HUES48 (cell line): ENCODE measurements at regions not wholly inside any gene's neighbourhood (a gene's known extent, or its start where the extent isn't known, plus 50 kb on each side); places are given as distances from the start of the nearest gene placed in this dataset.
"Not testable (repeated sequence)": the region's sequence is repeated elsewhere in the genome, so short reads cannot be mapped to it uniquely, and the experiment has no call there.

Source experiments
- H3K27ac ChIP-seq: one replicate; pipeline ENCODE4 v1.7.0; 2013; ENCODE audit warnings: low read depth, low read length, inconsistent platforms
- H3K27me3 ChIP-seq: 2 replicates; pipeline ENCODE4 v1.6.1; 2013; ENCODE audit warnings: mild to moderate bottlenecking, low read length; ENCODE audit not compliant: control insufficient read depth, insufficient read depth
- H3K36me3 ChIP-seq: 2 replicates; pipeline ENCODE4 v1.6.1; 2013; ENCODE audit warnings: low read length; ENCODE audit not compliant: control insufficient read depth, insufficient read depth
- H3K4me1 ChIP-seq: 2 replicates; pipeline ENCODE4 v1.6.1; 2013; ENCODE audit warnings: mild to moderate bottlenecking, low read length; ENCODE audit not compliant: control insufficient read depth, insufficient read depth
- H3K4me3 ChIP-seq: 2 replicates; pipeline ENCODE4 v1.5.1; 2013; ENCODE audit warnings: mild to moderate bottlenecking, low read depth, low read length
- H3K9ac ChIP-seq: 2 replicates; pipeline ENCODE4 v1.6.1; 2013; ENCODE audit warnings: mild to moderate bottlenecking, low read depth, low read length, moderate library complexity
- H3K9me3 ChIP-seq: 2 replicates; pipeline ENCODE4 v1.6.1; 2013; ENCODE audit warnings: low read length; ENCODE audit not compliant: control insufficient read depth, insufficient read depth

DNA sequence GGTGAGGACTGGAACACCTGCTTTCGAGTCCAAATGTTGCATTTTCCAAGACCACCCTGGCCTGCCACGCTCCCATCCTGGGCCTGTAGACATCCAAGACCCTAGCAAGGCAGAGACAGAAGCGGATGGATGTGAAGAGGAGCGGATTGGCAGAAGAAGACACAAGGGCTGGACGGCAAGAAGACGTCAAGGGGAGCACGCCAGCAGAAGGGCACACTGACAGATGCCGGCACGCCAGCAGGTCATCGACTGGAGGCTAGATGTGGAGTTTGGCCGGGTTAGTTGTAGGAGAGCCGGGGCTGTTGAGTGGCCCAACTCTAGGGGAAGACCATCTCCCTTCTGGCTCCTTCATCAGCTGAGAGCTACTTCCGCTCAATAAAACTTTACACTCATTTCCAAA lies 251.6 kb downstream of the ZWINT start:
- Histone ChIP-seq H3K36me3 (no peaks in the 10 kb centered on the region), H3K4me3 (no peak overlapping the region), H3K27me3 (no peaks in the 10 kb centered on the region), H3K27ac (no peak overlapping the region), H3K9me3 (no peaks in the 10 kb centered on the region), H3K4me1 (no peaks in the 10 kb centered on the region), H3K9ac (no peak overlapping the region)

- Histone ChIP-seq H3K4me1 (no peaks in the 10 kb centered on the region), H3K27ac (no peak overlapping the region), H3K27me3 (no peaks in the 10 kb centered on the region), H3K9me3 (no peaks in the 10 kb centered on the region), H3K36me3 (no peaks in the 10 kb centered on the region), H3K4me3 (no peak overlapping the region), H3K9ac (no peak overlapping the region)
Observed at GRCh38 chr10:56104923-56105322, 256.1 kb downstream of the ZWINT start.

DNA sequence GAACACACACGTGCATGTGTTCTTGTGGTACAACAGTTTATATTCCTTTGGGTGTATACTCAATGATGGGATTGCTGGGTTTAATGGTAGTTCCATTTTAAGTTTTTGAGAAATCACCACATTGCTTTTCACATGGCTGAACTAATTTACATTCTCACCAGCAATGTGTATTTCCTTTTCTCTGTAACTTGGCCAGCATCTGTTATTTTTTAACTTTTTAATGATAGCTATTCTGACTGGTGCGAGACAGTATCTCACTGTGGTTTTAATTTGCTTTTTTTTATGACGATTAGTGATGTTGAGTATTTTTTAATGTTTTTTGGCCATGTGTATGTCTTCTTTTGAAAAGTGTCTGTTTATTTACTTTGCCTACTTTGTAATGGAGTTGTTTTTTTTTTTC lies 256.6 kb downstream of the ZWINT start:
- H3K9me3 ChIP-seq, result no peaks in the 10 kb centered on the region
- no peak overlapping the region for H3K9ac ChIP-seq
- H3K4me3 ChIP-seq, result no peak overlapping the region
- no peaks in the 10 kb centered on the region for H3K4me1 ChIP-seq
- no peak overlapping the region for H3K27ac ChIP-seq
- H3K36me3 ChIP-seq, result no peaks in the 10 kb centered on the region
- H3K27me3 ChIP-seq, result no peaks in the 10 kb centered on the region

- Histone ChIP-seq H3K4me3 (no peak overlapping the region), H3K36me3 (no peaks in the 10 kb centered on the region), H3K4me1 (peaks cover 5% of the 10 kb centered on the region; the same call in 1 of the 2 replicates), H3K27me3 (no peaks in the 10 kb centered on the region), H3K9me3 (peaks cover 8% of the 10 kb centered on the region), H3K9ac (no peak overlapping the region), H3K27ac (no peak overlapping the region)
Observed at GRCh38 chr10:56096226-56096517, 264.9 kb downstream of the ZWINT start.

GRCh38 chr10:56095506-56096225 lies 265.4 kb downstream of the ZWINT start:
- peaks cover 13% of the 10 kb centered on the region for H3K9me3 ChIP-seq
- H3K27ac ChIP-seq, result no peak overlapping the region
- H3K27me3 ChIP-seq, result no peaks in the 10 kb centered on the region
- no peak overlapping the region for H3K4me3 ChIP-seq
- H3K36me3 ChIP-seq, result no peaks in the 10 kb centered on the region
- no peak overlapping the region for H3K9ac ChIP-seq
- H3K4me1 ChIP-seq, result peaks cover 5% of the 10 kb centered on the region; the same call in 1 of the 2 replicates

GRCh38 chr10:56093645-56094044 lies 267.4 kb downstream of the ZWINT start:
- not testable (repeated sequence) for H3K27ac ChIP-seq, H3K27me3 ChIP-seq, H3K4me1 ChIP-seq, H3K9ac ChIP-seq, H3K36me3 ChIP-seq, H3K4me3 ChIP-seq
- H3K9me3 ChIP-seq, result peaks cover 20% of the 10 kb centered on the region

DNA sequence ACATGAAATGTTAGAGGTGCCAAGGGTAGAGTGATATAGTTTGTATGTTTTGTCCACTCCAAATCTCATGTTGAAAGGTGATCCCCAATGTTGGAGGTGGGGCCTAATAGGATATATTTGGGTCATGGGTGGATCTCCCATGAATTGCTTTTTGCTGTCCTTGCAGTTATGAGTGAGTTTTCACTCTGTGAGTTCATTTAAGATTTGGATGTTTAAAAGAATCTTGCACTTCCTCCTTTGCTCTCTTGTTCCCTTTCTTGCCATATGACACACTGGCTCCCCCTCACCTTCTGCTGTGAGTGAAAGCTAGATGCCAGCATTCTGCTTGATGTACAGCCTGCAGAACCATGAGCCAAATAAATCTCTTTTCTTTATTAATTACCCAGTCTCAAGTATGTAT lies 269.2 kb downstream of the ZWINT start:
- H3K9me3 ChIP-seq, result peaks cover 20% of the 10 kb centered on the region
- H3K9ac ChIP-seq, result no peak overlapping the region
- H3K27ac ChIP-seq, result no peak overlapping the region
- H3K4me1 ChIP-seq, result peaks cover 5% of the 10 kb centered on the region; the same call in 1 of the 2 replicates
- no peaks in the 10 kb centered on the region for H3K27me3 ChIP-seq
- H3K4me3 ChIP-seq, result no peak overlapping the region
- H3K36me3 ChIP-seq, result no peaks in the 10 kb centered on the region

GRCh38 chr10:56090914-56091540 lies 270.0 kb downstream of the ZWINT start:
- no peak overlapping the region for H3K4me3 ChIP-seq
- no peaks in the 10 kb centered on the region for H3K36me3 ChIP-seq
- H3K27ac ChIP-seq, result no peak overlapping the region
- no peak overlapping the region for H3K9ac ChIP-seq
- H3K27me3 ChIP-seq, result no peaks in the 10 kb centered on the region
- H3K9me3 ChIP-seq, result peaks cover 20% of the 10 kb centered on the region
- peaks cover 5% of the 10 kb centered on the region; the same call in 1 of the 2 replicates for H3K4me1 ChIP-seq

DNA sequence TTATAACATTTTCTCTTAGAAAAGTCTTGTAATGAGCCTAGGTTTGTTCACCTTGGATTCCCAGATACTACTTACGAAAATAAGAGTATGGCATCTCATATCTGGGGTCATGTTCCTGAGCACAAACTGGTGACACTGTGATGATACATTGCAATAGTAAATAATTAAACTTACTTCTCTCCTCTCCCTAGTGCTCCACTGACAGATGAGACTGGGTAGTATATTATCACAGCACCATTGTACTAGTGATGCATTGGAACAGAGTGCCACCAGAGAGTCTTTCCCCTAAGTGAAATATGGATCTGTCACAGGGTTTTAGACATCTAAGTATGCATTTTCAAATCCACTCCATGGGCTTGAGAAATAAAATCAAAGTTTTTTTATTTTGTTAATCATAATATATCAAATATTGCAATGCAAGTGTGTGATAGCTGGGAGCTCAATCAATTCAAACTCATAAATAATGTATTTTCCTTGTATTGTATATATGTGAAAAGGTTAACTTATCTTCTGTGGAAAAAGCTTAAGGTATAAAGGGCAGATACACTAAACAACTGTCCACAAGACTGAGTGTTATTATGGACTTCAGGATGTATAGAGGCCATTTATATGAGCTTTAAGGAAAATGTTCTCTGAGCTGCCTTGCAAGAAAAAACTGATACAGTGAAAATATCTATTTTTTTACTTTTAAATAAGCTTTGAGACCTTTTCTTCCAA lies 275.5 kb downstream of the ZWINT start:
- peaks cover 6% of the 10 kb centered on the region for H3K9me3 ChIP-seq
- H3K4me1 ChIP-seq, result no peaks in the 10 kb centered on the region
- H3K36me3 ChIP-seq, result no peaks in the 10 kb centered on the region
- no peaks in the 10 kb centered on the region for H3K27me3 ChIP-seq
- no peak overlapping the region for H3K9ac ChIP-seq
- no peak overlapping the region for H3K4me3 ChIP-seq
- H3K27ac ChIP-seq, result no peak overlapping the region

DNA sequence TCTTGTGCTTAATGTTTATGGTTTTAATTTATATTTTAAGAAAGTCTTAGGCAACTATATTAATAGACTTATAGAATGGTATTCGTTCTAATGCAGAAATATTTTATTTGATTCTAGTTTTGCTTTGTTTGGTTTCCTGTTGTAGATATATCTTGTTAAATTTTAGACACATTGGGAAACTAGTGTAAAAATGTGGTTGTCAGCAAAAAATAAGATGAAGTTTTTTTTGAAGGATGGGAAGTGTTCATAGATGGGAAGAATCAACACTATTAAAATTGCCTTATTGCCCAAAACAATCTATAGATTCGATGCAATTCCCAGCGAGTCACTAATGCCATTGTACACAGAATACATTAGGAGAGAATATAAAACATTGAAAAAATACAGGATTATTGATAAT lies 278.9 kb downstream of the ZWINT start:
- H3K9ac ChIP-seq, result no peak overlapping the region
- no peak overlapping the region for H3K4me3 ChIP-seq
- H3K9me3 ChIP-seq, result no peaks in the 10 kb centered on the region
- H3K27ac ChIP-seq, result no peak overlapping the region
- H3K27me3 ChIP-seq, result no peaks in the 10 kb centered on the region
- no peaks in the 10 kb centered on the region for H3K36me3 ChIP-seq
- H3K4me1 ChIP-seq, result no peaks in the 10 kb centered on the region
